PC-3 (cell line): ENCODE measurements at regions not wholly inside any gene's neighbourhood (a gene's known extent, or its start where the extent isn't known, plus 50 kb on each side); places are given as distances from the start of the nearest gene placed in this dataset.

ENCODE experiments used
- EZH2 ChIP-seq: fragments of 300-600 bp; sonication (generic); IDR thresholded peaks from one replicate; pipeline ENCODE4 v1.6.1; 2017; ENCODE audit warnings: antibody characterized with exemption, mild to moderate bottlenecking, low read length; ENCODE audit not compliant: unreplicated experiment
- EZH2phosphoT487 ChIP-seq: fragments of 300-600 bp; sonication (generic); IDR thresholded peaks from 2 replicates; pipeline ENCODE4 v1.6.1; 2018; ENCODE audit warnings: mild to moderate bottlenecking, antibody characterized with exemption, low read length, borderline replicate concordance
- TF ChIP-seq, protein P1 (sequence below): fragments of 300-600 bp; sonication (generic); conservative IDR thresholded peaks from 2 replicates; pipeline ENCODE4 v1.5.1; 2017; ENCODE audit warnings: antibody characterized with exemption, low read depth, mild to moderate bottlenecking, low read length

DNA sequence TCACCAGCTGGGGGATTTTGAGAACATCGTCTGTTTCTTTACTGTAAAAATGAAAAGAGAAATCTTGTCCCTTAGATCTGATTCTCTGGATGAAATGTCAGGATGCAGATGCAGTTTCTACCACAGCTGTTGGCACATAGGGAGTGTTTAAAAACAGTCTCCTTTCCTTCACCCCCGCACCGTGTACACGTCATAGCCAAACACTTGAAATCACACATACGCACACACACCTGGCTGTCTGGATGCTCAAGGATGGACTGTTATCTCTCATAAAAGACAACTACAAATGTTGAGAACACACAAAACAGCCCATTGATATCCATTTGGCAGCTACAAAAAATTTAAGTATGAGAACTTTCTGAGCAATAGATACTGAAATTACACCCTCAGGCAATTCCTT lies 275.8 kb upstream of the CLNK start:
- TF ChIP-seq EZH2 (no peak), EZH2phosphoT487 (no peak)
- TF ChIP-seq, protein P1, sequence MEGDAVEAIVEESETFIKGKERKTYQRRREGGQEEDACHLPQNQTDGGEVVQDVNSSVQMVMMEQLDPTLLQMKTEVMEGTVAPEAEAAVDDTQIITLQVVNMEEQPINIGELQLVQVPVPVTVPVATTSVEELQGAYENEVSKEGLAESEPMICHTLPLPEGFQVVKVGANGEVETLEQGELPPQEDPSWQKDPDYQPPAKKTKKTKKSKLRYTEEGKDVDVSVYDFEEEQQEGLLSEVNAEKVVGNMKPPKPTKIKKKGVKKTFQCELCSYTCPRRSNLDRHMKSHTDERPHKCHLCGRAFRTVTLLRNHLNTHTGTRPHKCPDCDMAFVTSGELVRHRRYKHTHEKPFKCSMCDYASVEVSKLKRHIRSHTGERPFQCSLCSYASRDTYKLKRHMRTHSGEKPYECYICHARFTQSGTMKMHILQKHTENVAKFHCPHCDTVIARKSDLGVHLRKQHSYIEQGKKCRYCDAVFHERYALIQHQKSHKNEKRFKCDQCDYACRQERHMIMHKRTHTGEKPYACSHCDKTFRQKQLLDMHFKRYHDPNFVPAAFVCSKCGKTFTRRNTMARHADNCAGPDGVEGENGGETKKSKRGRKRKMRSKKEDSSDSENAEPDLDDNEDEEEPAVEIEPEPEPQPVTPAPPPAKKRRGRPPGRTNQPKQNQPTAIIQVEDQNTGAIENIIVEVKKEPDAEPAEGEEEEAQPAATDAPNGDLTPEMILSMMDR = no peak
